HG03159 (cell line): ENCODE measurements at regions not wholly inside any gene's neighbourhood (a gene's known extent, or its start where the extent isn't known, plus 50 kb on each side); places are given as distances from the start of the nearest gene placed in this dataset.
"Not testable (repeated sequence)": the region's sequence is repeated elsewhere in the genome, so short reads cannot be mapped to it uniquely, and the experiment has no call there.

ENCODE experiments used
- ATAC-seq: cut with Tn5 transposase; IDR thresholded peaks from one replicate; pipeline ENCODE4 v1.9.1; 2021; ENCODE audit warnings: mild to moderate bottlenecking, moderate library complexity; ENCODE audit not compliant: unreplicated experiment

GRCh38 chr20:12718619-12719018, 290.2 kb upstream of the SPTLC3 start:
- ATAC-seq = no peak

- ATAC-seq = no peak
These were observed 287.1 kb upstream of the SPTLC3 start for GRCh38 chr20:12721636-12722035.

DNA sequence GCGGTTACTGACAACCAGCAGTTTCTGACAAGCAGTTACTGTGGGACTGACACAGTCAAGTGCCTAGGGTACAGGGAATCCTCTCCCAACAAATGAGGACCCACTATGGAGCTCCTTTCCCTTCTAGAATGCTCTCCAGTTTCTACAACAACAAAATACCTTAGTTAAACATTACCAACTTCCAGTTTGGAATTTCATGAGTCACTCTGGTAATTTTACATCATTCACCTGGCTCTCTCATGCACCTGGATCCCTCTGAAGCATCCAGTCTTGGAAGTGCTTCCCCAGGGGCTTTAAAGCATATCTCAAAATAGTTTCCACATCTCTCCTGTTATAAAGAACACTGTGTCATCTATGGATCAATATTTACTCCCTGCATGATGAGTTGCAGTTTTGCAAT, 286.7 kb upstream of the SPTLC3 start:
- no peak for ATAC-seq

DNA sequence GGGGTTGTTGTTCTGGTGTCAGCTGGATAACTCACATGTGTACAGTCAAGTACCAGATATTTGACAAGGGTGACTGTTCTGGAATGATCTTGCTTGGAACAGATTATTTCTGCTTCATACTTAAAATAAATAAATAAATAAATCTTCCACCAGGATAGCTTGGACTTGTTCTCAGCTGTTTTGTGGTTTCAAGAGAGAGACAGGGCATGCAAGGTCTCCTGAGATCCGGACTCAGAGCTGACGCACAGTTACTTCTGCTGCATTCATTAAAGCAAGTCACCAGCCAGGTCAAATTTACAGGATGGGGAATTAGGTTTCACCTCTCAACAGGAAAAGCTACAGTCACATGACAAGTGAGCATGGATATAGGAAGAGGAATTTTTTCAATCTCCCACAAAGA, 285.0 kb upstream of the SPTLC3 start:
- ATAC-seq = no peak

DNA sequence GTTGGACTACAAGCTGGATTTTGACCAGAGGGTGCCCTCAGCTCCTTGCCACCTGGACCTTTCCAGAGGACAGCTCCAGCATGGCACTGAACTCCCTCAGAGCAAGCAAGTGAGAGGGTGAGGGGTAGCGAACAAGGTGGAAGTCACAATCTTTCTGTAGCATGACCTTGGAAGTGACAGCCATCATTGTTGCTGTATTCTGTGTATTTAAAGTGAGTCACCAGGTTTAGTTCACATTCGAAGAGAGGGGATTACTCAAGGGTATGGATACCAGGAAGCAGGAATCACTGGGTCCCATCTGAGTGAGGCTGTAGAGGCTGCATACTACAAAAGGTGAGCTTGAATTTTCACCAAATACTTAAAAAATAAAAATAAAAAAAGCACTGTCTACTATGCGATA, 280.0 kb upstream of the SPTLC3 start:
- no peak for ATAC-seq

DNA sequence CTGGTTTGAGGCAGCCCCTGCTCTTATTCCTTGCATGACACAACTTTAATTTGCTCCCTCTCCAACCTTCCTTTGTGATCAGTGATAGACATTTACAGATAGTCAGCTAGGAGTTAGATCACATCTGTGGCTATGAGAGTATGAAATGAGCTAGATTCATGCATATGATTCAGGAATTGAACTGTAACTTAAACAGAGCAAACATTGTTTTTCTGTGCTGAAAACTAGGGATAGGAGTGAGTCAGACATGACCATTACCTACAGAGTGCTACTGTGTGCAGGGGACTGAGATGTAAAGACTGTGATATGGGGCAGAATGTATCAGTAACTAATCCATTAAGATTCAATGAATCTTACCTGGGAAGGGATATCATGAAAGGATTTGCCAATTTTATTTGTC, 279.4 kb upstream of the SPTLC3 start:
- no peak for ATAC-seq

- ATAC-seq = no peak
These were observed 275.0 kb upstream of the SPTLC3 start for GRCh38 chr20:12733811-12734210.

DNA sequence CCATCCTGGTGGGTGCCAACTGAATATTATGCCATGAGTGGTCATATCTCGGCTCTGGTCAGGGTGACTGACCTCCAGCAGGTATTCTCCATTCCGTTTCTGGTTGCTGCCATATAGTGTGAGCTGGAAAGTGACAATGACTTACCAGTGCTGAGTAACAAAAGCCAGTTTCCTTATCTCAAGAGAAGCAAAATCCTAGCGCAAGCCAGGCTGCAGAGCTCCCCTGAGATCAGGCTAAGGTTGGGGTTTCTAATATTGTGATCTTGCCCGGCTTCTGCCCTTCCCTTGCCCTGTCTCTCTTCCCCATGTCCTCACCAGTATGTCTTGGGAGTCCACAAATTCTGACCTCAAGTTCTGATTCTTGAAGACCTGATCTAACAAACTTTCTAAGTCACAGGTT, 271.3 kb upstream of the SPTLC3 start:
- no peak for ATAC-seq

- no peak for ATAC-seq
These were observed 270.9 kb upstream of the SPTLC3 start for GRCh38 chr20:12737900-12738299.

- no peak for ATAC-seq
These were observed 268.1 kb upstream of the SPTLC3 start for GRCh38 chr20:12740647-12741046.

DNA sequence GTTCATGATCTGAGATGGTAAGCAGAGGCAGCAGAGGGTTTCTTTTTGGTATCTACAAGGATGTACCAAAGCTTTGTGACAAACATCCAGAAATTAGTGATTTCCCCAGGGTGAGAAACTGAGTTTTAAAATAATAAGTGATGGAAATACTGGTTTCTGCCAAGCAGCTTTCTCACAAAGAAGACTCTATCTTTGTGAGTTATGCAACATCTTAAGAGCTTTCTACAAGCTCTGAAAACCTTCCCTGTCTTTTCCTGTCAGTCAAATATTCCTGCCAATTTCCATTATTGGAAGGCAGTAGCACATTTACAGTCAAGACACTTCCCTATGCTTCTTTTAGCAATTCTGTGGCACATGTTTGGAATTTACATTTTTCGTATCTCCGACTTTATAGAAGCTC, 264.7 kb upstream of the SPTLC3 start:
- ATAC-seq = no peak

- no peak for ATAC-seq
These were observed 260.3 kb upstream of the SPTLC3 start for GRCh38 chr20:12748359-12748994.

DNA sequence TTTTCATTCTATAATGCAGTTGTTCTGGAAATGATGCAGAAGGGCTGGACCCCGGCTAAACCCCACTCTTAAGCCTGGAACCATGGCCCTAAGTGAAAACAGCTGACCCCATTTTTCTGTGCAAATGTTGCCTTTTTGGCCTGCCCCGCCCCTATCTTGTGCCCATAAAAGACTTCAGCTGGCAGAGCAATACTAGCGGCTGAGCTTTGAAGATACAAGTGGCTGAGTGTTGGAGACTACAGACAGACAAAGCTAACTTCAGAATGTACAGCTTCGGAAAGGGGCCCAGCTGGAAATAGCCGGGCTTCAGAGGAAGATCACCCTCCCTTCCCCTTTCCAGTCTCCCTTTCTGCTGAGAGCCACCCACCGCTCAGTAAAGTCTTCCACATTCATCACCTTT, 258.6 kb upstream of the SPTLC3 start:
- ATAC-seq = no peak

- not testable (repeated sequence) for ATAC-seq
These were observed 255.7 kb upstream of the SPTLC3 start for GRCh38 chr20:12752900-12753693.

DNA sequence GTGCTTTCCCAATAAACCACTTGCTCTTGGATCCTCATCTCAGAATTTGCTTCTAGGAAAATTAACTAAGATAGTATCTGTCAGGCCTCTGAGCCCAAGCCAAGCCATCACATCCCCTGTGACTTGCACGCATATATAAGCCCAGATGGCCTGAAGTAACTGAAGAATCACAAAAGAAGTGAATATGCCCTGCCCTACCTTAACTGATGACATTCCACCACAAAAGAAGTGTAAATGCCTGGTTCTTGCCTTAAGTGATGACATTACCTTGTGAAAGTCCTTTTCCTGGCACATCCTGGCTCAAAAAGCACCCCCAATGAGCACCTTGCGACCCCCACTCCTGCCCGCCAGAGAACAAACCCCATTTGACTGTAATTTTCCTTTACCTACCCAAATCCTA, 255.0 kb upstream of the SPTLC3 start:
- ATAC-seq = not testable (repeated sequence)

- not testable (repeated sequence) for ATAC-seq
These were observed 249.3 kb upstream of the SPTLC3 start for GRCh38 chr20:12759493-12759892.

DNA sequence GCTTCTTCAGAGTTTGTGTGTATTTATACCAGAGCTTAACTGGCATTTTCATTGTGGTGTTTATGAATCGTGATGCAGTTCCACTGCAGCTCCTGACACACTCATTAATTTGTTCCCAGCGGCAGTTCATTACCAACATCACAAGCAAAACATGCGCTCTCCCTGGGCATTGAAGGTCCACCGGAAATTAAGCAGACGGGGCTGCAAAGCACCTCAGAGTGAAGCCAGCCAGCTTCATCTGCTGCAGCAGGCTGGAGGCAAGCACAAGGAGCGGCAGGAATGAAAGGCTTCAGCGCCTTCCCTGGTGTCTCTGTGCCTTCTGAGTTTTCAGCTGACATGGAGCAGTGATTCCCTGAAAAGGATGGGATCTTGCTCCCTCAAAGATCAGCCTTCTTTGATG, 246.0 kb upstream of the SPTLC3 start:
- no peak for ATAC-seq

DNA sequence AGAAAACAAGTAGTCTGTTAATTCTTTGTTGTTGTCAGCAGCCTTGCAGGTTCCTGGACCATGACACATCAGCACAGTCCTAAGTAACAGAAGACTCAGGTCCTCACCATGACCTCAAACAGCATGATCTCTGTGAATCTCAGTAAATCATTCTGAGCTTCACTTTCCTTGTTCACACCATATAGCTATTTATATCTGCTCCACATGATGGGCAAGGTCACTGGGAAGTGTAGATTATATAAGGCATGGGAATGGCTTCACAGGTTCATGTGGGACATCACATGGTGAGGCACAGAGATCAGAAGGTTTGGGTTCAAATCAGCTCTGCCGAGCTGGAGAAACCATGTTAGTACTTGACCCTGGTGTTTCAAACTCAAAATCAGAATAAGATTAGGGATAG, 245.4 kb upstream of the SPTLC3 start:
- no peak for ATAC-seq

GRCh38 chr20:12764053-12764452, 244.7 kb upstream of the SPTLC3 start:
- no peak for ATAC-seq

GRCh38 chr20:12764851-12765250, 243.9 kb upstream of the SPTLC3 start:
- ATAC-seq = no peak

DNA sequence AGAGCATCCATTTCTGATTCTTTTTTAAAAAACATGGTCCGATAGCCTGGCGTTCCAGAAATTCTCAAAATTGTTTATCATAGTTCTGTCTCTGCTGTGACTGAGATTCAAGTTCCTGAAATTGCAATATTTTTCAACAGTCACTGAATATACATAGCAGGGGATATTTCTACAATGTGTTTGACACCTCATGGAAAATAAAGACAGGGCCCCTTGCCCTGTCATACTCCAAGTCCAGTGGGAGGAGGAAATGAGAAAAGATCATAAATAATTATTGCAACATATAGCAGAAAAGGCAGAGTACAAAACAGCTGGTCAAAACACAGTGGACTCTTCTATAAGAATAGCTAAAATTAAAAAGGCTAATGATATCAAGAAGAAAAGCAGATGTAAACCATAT, 234.8 kb upstream of the SPTLC3 start:
- ATAC-seq = no peak

- ATAC-seq = no peak
These were observed 233.7 kb upstream of the SPTLC3 start for GRCh38 chr20:12775041-12775440.

DNA sequence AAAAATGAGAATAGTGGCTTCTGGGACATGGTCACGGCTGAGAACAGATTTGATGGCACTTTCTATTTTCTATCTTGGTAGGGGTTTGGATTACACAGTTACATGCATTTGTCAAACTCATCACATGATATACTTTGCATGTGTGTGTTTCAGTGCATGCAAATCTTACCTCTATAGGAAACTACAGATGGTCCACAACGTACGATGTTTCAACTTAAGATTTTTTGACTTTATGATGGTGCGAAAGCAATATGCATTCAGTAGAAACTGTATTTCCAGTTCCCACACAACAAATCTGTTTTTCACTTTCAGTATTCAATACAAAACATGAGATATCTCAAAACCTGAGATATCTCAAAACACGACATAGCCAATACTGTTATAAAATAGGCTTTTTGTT, 231.8 kb upstream of the SPTLC3 start:
- no peak for ATAC-seq
